Sigmoid colon (tissue), 6 donors: ENCODE measurements at regions not wholly inside any gene's neighbourhood (a gene's known extent, or its start where the extent isn't known, plus 50 kb on each side); places are given as distances from the start of the nearest gene placed in this dataset.

Experiments
- DNase-seq: peaks from one replicate; pipeline ENCODE4 v3.0.0-alpha.2; 2019
- H3K27ac ChIP-seq, 4 donors: fragments of 200-600 bp; sonication (generic); one replicate each; pipeline ENCODE4 v1.5.1; 2016 to 2019; ENCODE audit warnings: mild to moderate bottlenecking in 1 of 4
- H3K27me3 ChIP-seq, 3 donors: fragments of 200-600 bp; sonication (generic); one replicate each; pipeline ENCODE4 v1.5.1; 2019; ENCODE audit warnings: mild to moderate bottlenecking in 1 of 3
- H3K36me3 ChIP-seq, 4 donors: fragments of 200-600 bp; sonication (generic); one replicate each; pipeline ENCODE4 v1.5.1; 2016 to 2019
- H3K4me1 ChIP-seq, 4 donors: fragments of 200-600 bp; sonication (generic); one replicate each; pipeline ENCODE4 v1.5.1; 2017 to 2019
- H3K4me3 ChIP-seq, 4 donors: fragments of 200-600 bp; sonication (generic); one replicate each; pipeline ENCODE4 v1.5.1; 2017 to 2019; ENCODE audit warnings: mild to moderate bottlenecking in 2 of 4, moderate library complexity in 1 of 4
- H3K9me3 ChIP-seq, 4 donors: fragments of 200-600 bp in 3 of 4; sonication (generic) in 3 of 4; one replicate each; pipeline versions ENCODE4 v1.5.1 to v1.6.1; 2013 to 2019
- EP300 ChIP-seq, 4 donors: sonication (generic); formaldehyde crosslinking; IDR thresholded peaks; one replicate each; pipeline ENCODE4 v1.6.1; 2017; ENCODE audit warnings: antibody characterized with exemption in 4 of 4
- POLR2A ChIP-seq, 2 donors: fragments of 450-650 bp; IDR thresholded peaks; one replicate each; pipeline ENCODE4 v1.6.1; 2016; ENCODE audit warnings: antibody characterized with exemption in 2 of 2, mild to moderate bottlenecking in 2 of 2, moderate library complexity in 2 of 2
- POLR2AphosphoS5 ChIP-seq, 4 donors: sonication (generic); formaldehyde crosslinking; IDR thresholded peaks; one replicate each; pipeline ENCODE4 v1.6.1; 2017; ENCODE audit warnings: antibody characterized with exemption in 4 of 4
- WGBS, 2 donors: extraction: QIAGEN DNeasy Blood & Tissue Kit; methylation state at CpG; one replicate each; pipeline ENCODE4 v1.1.7; 2013; 5-methylcytosine and 5-hydroxymethylcytosine counted together
- intact Hi-C: fragments of 100-400 bp; cut with DNase I; formaldehyde crosslinking; loops from one replicate; pipeline ENCODE4 v1.15.1; 2023
- TF ChIP-seq, protein P1 (sequence below), 4 experiments: fragments of 450-650 bp in 3 of 4; fragments of 200-600 bp in 1 of 4; IDR thresholded peaks; one replicate each; pipeline ENCODE4 v1.5.1; 2016 to 2019; ENCODE audit warnings: antibody characterized with exemption in 4 of 4, mild to moderate bottlenecking in 3 of 4, moderate library complexity in 2 of 4
- donor health status: healthy with polysubstance abuse.
- donor health status: healthy.

DNA sequence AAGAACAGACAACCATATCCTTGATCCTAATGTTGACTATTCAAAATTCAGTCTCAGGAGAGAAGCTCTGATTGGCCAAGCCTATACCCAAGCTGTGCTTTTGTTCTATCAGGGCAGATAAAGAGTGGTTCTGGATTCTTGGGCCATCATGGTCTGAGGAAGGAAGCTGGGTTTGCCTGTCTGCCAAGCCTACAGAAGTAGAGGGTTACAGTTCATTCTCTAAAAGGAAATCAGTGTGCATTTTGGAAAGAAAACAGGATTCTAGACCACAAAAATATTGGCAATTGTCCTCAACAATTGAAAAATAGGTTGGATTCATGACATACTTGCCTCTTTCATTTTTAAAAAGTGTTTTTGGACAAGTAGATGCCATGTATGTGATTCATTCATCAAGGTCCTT lies 145.4 kb upstream of the BMP2 start:
- Histone ChIP-seq H3K4me3 (no peak overlapping the region), H3K9me3 (no peaks in the 10 kb centered on the region), H3K27ac (no peak overlapping the region), H3K4me1 (no peaks in the 10 kb centered on the region), H3K36me3 (no peaks in the 10 kb centered on the region), H3K27me3 (no peaks in the 10 kb centered on the region)
- DNase-seq = no peak
- intact Hi-C loops = no loop called here
- TF ChIP-seq, protein P1, sequence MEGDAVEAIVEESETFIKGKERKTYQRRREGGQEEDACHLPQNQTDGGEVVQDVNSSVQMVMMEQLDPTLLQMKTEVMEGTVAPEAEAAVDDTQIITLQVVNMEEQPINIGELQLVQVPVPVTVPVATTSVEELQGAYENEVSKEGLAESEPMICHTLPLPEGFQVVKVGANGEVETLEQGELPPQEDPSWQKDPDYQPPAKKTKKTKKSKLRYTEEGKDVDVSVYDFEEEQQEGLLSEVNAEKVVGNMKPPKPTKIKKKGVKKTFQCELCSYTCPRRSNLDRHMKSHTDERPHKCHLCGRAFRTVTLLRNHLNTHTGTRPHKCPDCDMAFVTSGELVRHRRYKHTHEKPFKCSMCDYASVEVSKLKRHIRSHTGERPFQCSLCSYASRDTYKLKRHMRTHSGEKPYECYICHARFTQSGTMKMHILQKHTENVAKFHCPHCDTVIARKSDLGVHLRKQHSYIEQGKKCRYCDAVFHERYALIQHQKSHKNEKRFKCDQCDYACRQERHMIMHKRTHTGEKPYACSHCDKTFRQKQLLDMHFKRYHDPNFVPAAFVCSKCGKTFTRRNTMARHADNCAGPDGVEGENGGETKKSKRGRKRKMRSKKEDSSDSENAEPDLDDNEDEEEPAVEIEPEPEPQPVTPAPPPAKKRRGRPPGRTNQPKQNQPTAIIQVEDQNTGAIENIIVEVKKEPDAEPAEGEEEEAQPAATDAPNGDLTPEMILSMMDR (IDR thresholded peaks at IDR 0.05) = no peak
- no peak for TF ChIP-seq EP300 (IDR thresholded peaks at IDR 0.05)
- TF ChIP-seq POLR2A (IDR thresholded peaks at IDR 0.05) = no peak
- no peak for TF ChIP-seq POLR2AphosphoS5 (IDR thresholded peaks at IDR 0.05)

DNA sequence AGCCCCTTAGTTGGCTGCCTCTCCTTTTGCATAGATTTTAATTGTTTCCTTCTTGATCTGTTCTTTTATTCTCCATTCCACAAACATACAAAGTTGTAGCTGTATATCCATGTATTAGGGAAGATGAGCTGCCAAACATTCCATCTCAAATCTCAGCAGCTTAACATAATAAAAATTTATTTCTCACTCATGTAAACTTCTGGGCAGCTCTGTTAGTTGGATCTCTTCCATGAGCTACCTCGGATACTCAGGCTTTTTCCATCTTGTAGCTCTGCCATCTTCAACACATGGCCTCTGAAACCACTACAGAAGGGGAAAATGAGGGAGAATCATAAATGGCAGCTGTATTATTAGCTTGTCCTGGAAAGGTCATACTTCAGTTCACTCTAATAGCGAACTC lies 149.4 kb upstream of the BMP2 start:
- Histone ChIP-seq H3K36me3 (no peaks in the 10 kb centered on the region), H3K4me1 (no peaks in the 10 kb centered on the region), H3K4me3 (no peak overlapping the region), H3K9me3 (no peaks in the 10 kb centered on the region), H3K27me3 (no peaks in the 10 kb centered on the region), H3K27ac (no peak overlapping the region)
- intact Hi-C loops = no loop called here
- 56 to 67% methylated on average over 2 of the region's 2 CpGs for WGBS, 2 donors
- TF ChIP-seq POLR2AphosphoS5 (IDR thresholded peaks at IDR 0.05) (no peak), EP300 (IDR thresholded peaks at IDR 0.05) (no peak), POLR2A (IDR thresholded peaks at IDR 0.05) (no peak)
- TF ChIP-seq, protein P1 (IDR thresholded peaks at IDR 0.05) = no peak
- no peak for DNase-seq

DNA sequence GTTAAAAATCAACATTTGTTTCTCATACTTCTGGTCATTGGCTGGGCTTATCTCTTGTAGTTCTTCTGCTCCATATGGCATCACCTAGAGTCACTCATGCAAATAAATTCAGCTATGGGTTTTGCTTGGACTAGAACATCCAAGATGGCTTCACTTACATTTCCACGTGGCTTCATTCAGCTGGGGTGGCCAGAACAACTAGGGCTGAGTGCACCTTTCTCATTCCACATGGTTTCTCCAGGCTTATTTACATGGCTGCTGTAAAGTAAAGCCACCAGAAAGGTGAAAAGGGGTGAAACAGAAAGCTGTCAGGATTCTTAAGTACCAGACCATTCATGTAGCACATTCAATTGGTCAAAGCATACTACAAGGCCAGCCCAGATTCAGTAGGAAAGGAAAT lies 151.1 kb upstream of the BMP2 start:
- H3K27ac ChIP-seq = no peak overlapping the region
- no peaks in the 10 kb centered on the region for H3K27me3 ChIP-seq
- intact Hi-C loops = no loop called here
- no peaks in the 10 kb centered on the region for H3K36me3 ChIP-seq
- H3K4me1 ChIP-seq = no peaks in the 10 kb centered on the region
- TF ChIP-seq POLR2AphosphoS5 (IDR thresholded peaks at IDR 0.05) (no peak), EP300 (IDR thresholded peaks at IDR 0.05) (no peak)
- no peaks in the 10 kb centered on the region for H3K9me3 ChIP-seq
- no peak overlapping the region for H3K4me3 ChIP-seq
- WGBS, 2 donors = 79 to 81% methylated on average over 1 of the region's 1 CpG
- no peak for DNase-seq

DNA sequence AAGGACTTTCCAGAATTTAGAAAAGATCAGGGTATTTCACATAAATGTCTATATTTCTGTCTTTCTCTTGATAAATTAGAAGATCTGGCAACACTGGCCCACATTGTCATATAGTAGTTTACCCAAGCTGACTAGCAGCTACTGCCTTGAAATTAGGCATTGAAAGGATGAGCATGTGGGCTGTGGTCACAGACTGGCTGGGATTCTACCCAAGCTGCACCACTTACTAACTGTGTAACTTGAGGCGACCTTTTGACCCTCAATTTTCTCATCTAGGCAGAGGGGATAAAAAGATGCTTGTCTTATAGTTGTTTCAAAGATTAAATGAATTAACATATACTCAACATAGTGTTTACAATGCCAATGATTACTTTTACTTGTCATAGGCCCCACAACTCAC lies 152.7 kb upstream of the BMP2 start:
- intact Hi-C loops = no loop called here
- H3K9me3 ChIP-seq = no peaks in the 10 kb centered on the region
- H3K27me3 ChIP-seq = no peaks in the 10 kb centered on the region
- no peak overlapping the region for H3K4me3 ChIP-seq
- DNase-seq = no peak
- H3K27ac ChIP-seq = no peak overlapping the region
- no peaks in the 10 kb centered on the region for H3K36me3 ChIP-seq
- TF ChIP-seq POLR2A (IDR thresholded peaks at IDR 0.05) = no peak
- TF ChIP-seq EP300 (IDR thresholded peaks at IDR 0.05) = no peak
- TF ChIP-seq POLR2AphosphoS5 (IDR thresholded peaks at IDR 0.05) = no peak
- TF ChIP-seq, protein P1 (IDR thresholded peaks at IDR 0.05) = no peak
- no peaks in the 10 kb centered on the region for H3K4me1 ChIP-seq
- 76 to 79% methylated on average over 1 of the region's 1 CpG for WGBS, 2 donors

DNA sequence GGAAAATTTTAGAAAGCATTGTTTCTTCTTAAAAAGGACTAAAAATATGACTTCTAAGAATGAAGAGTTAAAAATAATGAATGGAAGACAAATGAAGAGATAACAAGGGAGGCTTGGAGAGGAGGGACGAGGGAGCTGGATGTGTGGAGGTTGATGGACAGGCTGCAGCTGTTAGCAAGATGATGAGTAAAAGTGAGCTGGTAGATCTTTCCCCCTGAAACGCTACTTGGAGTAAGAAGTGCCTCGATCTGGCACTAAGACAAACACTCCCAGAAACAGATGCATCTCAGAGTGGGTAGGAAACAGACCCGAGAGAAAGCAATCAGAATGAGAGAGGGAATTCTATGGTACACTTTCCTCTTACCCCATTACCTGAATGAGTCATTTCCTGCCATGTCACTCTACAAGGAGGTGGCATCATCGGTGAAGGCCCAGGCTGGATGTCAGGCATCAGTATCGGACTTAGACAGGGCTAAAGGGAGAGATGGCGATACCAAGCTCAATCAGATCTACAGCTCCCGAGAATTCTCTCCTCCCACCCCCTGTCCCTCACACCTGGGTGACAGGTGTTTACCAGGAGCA lies 154.1 kb upstream of the BMP2 start:
- 77 to 79% methylated on average over 8 of the region's 8 CpGs for WGBS, 2 donors
- H3K4me3 ChIP-seq = no peak overlapping the region
- H3K36me3 ChIP-seq = no peaks in the 10 kb centered on the region
- no peaks in the 10 kb centered on the region for H3K9me3 ChIP-seq
- no peaks in the 10 kb centered on the region for H3K27me3 ChIP-seq
- TF ChIP-seq POLR2A (IDR thresholded peaks at IDR 0.05) (no peak), EP300 (IDR thresholded peaks at IDR 0.05) (no peak), POLR2AphosphoS5 (IDR thresholded peaks at IDR 0.05) (no peak)
- TF ChIP-seq, protein P1 (IDR thresholded peaks at IDR 0.05) = no peak
- H3K27ac ChIP-seq = no peak overlapping the region
- H3K4me1 ChIP-seq = no peaks in the 10 kb centered on the region
- intact Hi-C loops = no loop called here
- no peak for DNase-seq
